BLaER1 treated with 17β-estradiol and CSF1 and Interleukin-3, amounts not matched to agents 10 nM and 100 nM (cell line): ENCODE measurements at regions not wholly inside any gene's neighbourhood (a gene's known extent, or its start where the extent isn't known, plus 50 kb on each side); places are given as distances from the start of the nearest gene placed in this dataset.

ENCODE experiments used
- H3K27ac ChIP-seq, 11 experiments: shearing (Covaris generic); formaldehyde crosslinking; 2 replicates each; pipeline ENCODE4 v1.8.1; 2022
- H3K27me3 ChIP-seq, 11 experiments: shearing (Covaris generic); formaldehyde crosslinking; 2 replicates each; pipeline ENCODE4 v1.8.1; 2022
- H3K36me3 ChIP-seq, 11 experiments: shearing (Covaris generic); formaldehyde crosslinking; 2 replicates each; pipeline ENCODE4 v1.8.1; 2022
- H3K4me1 ChIP-seq, 10 experiments: shearing (Covaris generic); formaldehyde crosslinking; 2 replicates each; pipeline ENCODE4 v1.8.1; 2022
- H3K4me2 ChIP-seq, 11 experiments: shearing (Covaris generic); formaldehyde crosslinking; 2 replicates each; pipeline ENCODE4 v1.8.1; 2022
- H3K4me3 ChIP-seq, 10 experiments: shearing (Covaris generic); formaldehyde crosslinking; 2 replicates each; pipeline ENCODE4 v1.8.1; 2022
- H3K9ac ChIP-seq, 11 experiments: shearing (Covaris generic); formaldehyde crosslinking; 2 replicates each; pipeline ENCODE4 v1.8.1; 2022
- H3K9me3 ChIP-seq, 11 experiments: shearing (Covaris generic); formaldehyde crosslinking; replicated peaks in 1 of 11; 2 replicates each; pipeline ENCODE4 v1.8.1; 2022
- H4K20me1 ChIP-seq, 11 experiments: shearing (Covaris generic); formaldehyde crosslinking; 2 replicates each; pipeline ENCODE4 v1.8.1; 2022
- Cebpa-rat ChIP-seq, 11 experiments: shearing (Covaris generic); IDR thresholded peaks; 2 replicates each; pipeline ENCODE4 v1.8.1; 2022

DNA sequence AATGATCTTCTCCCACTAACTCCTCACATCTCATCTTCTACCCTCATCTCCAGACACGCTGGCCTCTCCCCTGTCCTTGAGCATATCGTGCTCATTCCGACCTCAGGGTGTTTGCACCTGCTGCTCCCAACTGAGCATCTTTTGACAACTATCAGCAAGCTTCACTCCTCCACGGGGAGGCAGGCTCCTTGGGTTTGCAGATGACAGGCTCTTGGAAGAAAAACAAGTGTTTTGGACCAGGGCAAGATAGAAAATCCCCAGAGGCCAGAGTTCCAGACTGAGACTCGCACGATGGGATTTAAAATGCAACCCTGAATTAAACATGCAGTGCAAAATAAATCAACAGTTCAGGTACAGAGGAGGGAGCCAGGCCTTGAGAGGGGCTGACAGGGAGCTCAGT, 246.7 kb downstream of the PTPRU start:
- Histone ChIP-seq H3K9me3 (peaks cover 0 to 11% (median 0%) of the 10 kb centered on the region in 11 experiments; a peak in 1 of 22 replicates), H3K36me3 (no peaks in the 10 kb centered on the region), H3K4me3 (no peak overlapping the region), H3K4me1 (peaks cover 12 to 28% (median 22%) of the 10 kb centered on the region in 10 experiments; a peak in 19 of 20 replicates), H3K9ac (no peak overlapping the region), H4K20me1 (no peaks in the 10 kb centered on the region), H3K27ac (no peak overlapping the region), H3K4me2 (no peak overlapping the region), H3K27me3 (peaks cover 19 to 21% (median 20%) of the 10 kb centered on the region in 11 experiments)
- no peak for TF ChIP-seq Cebpa-rat (IDR thresholded peaks at IDR 0.05)

GRCh38 chr1:29482064-29482463, 245.7 kb downstream of the PTPRU start:
- TF ChIP-seq Cebpa-rat (IDR thresholded peaks at IDR 0.05): no peak
- Histone ChIP-seq H3K9me3 (peaks cover 0 to 11% (median 0%) of the 10 kb centered on the region in 11 experiments; a peak in 1 of 22 replicates), H3K9ac (no peak overlapping the region), H3K4me1 (peaks cover 15 to 28% (median 25%) of the 10 kb centered on the region in 10 experiments; a peak in 19 of 20 replicates), H4K20me1 (no peaks in the 10 kb centered on the region; a peak in 1 of 22 replicates), H3K4me3 (no peak overlapping the region), H3K36me3 (no peaks in the 10 kb centered on the region), H3K27me3 (peaks cover 26 to 30% (median 29%) of the 10 kb centered on the region in 11 experiments), H3K27ac (no peak overlapping the region), H3K4me2 (no peak overlapping the region)

DNA sequence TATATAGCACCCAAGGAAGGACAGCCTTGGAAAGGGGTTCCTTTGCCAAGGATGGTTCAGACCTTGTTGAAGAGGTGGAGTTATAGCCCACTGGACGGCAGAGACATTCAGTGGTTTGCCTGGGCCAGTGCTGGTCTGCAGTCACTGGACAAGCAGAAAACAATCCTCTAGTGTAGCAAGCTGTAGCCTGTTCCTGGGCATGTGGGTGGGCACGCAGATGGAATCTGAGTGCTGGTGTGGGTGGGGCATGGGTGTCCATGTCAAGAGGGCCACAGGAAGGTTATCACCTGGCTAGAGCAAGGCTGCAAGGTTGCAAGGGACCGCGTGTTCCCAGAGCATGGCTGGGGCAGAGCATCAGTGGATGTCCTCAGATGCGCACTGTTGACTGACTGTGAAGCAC, 244.7 kb downstream of the PTPRU start:
- TF ChIP-seq Cebpa-rat (IDR thresholded peaks at IDR 0.05): no peak
- peaks cover 12 to 21% (median 18%) of the 10 kb centered on the region in 10 experiments; a peak in 19 of 20 replicates for H3K4me1 ChIP-seq
- H3K9me3 ChIP-seq: peaks cover 0 to 11% (median 0%) of the 10 kb centered on the region in 11 experiments; a peak in 1 of 22 replicates
- H4K20me1 ChIP-seq: no peaks in the 10 kb centered on the region; a peak in 1 of 22 replicates
- H3K36me3 ChIP-seq: no peaks in the 10 kb centered on the region
- no peak overlapping the region for H3K4me2 ChIP-seq
- peaks cover 26 to 35% (median 29%) of the 10 kb centered on the region in 11 experiments for H3K27me3 ChIP-seq
- no peak overlapping the region for H3K9ac ChIP-seq
- no peak overlapping the region for H3K4me3 ChIP-seq
- H3K27ac ChIP-seq: no peak overlapping the region

DNA sequence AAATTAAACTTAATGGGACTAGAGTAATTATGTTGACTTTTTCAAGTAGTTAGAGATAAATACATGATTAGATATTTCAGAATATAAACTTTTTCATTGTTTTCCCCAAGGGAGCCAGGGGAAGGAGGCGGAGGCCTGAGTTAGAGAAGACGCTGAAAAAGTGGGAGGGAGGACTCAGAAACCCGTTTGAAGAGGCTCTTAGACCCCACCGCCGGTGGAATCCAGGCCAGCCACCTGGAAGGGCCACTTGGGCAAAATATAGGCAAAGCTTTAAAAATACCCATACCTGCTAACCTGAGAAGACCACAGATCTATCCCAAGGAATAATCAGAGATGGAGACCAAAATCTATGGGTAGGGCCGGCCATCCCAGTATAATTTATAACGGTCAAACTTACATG, 242.6 kb downstream of the PTPRU start:
- peaks cover 12 to 21% (median 18%) of the 10 kb centered on the region in 10 experiments; a peak in 19 of 20 replicates for H3K4me1 ChIP-seq
- peak overlapping the region in 4 of 10 experiments; percentile 29 to 56 (median 42); a peak in 3 of 20 replicates for H3K4me3 ChIP-seq
- TF ChIP-seq Cebpa-rat (IDR thresholded peaks at IDR 0.05): no peak
- peaks cover 0 to 11% (median 0%) of the 10 kb centered on the region in 11 experiments; a peak in 1 of 22 replicates for H3K9me3 ChIP-seq
- peaks cover 26 to 35% (median 29%) of the 10 kb centered on the region in 11 experiments for H3K27me3 ChIP-seq
- H3K27ac ChIP-seq: no peak overlapping the region
- peak overlapping the region; percentile 74 to 84 (median 80) for H3K4me2 ChIP-seq
- no peaks in the 10 kb centered on the region for H3K36me3 ChIP-seq
- H3K9ac ChIP-seq: no peak overlapping the region
- H4K20me1 ChIP-seq: no peaks in the 10 kb centered on the region; a peak in 1 of 22 replicates

DNA sequence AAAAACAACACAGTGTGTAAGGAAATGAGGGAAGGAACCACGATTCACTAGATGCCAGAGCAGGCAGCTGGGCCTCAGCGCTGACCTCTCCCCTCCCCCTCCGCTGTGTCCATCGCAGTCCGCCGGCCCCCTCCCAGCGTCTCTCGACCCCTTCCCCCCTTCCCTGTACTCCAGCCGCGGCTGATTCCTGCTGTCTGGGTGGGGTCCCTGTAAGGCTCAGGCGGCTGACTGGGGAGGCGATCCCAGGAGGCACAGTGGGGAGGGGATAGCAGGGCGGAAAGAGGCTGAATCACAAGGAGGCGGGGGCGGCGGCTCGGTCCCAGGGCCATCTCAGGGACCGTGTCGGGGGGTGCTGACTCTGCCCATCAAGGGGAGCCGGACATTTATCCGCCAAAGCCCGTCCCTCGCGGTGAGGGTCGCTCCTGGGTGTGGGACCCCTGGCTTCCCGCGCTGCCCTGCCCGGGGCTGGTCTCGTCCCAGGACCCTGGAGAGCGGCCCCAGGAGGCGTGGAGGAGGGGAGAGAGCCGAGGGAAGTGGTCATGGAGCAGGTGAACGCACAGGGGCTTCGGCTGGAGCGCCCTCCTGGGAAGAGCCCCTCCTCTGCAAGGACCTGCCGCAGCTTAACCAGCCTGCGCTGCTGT, 241.9 kb downstream of the PTPRU start:
- TF ChIP-seq Cebpa-rat (IDR thresholded peaks at IDR 0.05): no peak
- H3K27ac ChIP-seq: no peak overlapping the region
- peaks cover 12 to 21% (median 18%) of the 10 kb centered on the region in 10 experiments; a peak in 19 of 20 replicates for H3K4me1 ChIP-seq
- peak overlapping the region in 8 of 10 experiments; percentile 11 to 56 (median 42); a peak in 12 of 20 replicates for H3K4me3 ChIP-seq
- H3K27me3 ChIP-seq: peaks cover 26 to 35% (median 29%) of the 10 kb centered on the region in 11 experiments
- H3K4me2 ChIP-seq: peak overlapping the region; percentile 74 to 84 (median 80)
- no peaks in the 10 kb centered on the region for H3K36me3 ChIP-seq
- H3K9me3 ChIP-seq: peaks cover 0 to 11% (median 0%) of the 10 kb centered on the region in 11 experiments; a peak in 1 of 22 replicates
- peak overlapping the region in 1 of 11 experiments; percentile 38; a peak in 1 of 22 replicates for H3K9ac ChIP-seq
- H4K20me1 ChIP-seq: no peaks in the 10 kb centered on the region; a peak in 1 of 22 replicates

DNA sequence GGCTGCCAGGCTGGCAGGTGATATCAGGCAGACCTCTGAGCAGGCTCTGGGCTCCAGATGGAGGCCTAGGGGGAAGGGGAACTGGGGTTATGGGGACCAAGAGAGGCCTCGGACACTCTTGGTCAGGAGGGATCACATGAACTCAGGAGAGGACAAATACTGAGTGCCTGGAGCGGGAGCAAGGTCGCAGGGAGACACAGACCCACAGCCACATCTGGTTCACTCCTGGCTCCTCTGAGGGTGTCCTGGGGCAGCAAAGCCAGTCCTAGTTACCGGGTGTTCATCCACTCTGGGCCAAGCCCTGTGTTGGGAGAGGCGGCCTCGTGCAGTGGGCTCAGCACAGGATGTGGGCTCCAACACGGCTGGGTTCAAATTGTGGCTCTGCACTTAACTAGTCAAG, 239.0 kb downstream of the PTPRU start:
- Histone ChIP-seq H3K4me3 (no peak overlapping the region), H3K4me1 (peaks cover 12 to 26% (median 18%) of the 10 kb centered on the region in 10 experiments; a peak in 19 of 20 replicates), H3K9ac (no peak overlapping the region), H3K36me3 (no peaks in the 10 kb centered on the region), H3K27ac (no peak overlapping the region), H3K4me2 (no peak overlapping the region), H3K27me3 (peaks cover 26 to 35% (median 29%) of the 10 kb centered on the region in 11 experiments), H4K20me1 (peaks cover 0 to 3% (median 0%) of the 10 kb centered on the region in 11 experiments; a peak in 1 of 22 replicates), H3K9me3 (no peaks in the 10 kb centered on the region)
- no peak for TF ChIP-seq Cebpa-rat (IDR thresholded peaks at IDR 0.05)

GRCh38 chr1:29474274-29475244, 238.2 kb downstream of the PTPRU start:
- Histone ChIP-seq H3K4me3 (no peak overlapping the region), H3K27ac (no peak overlapping the region), H3K36me3 (no peaks in the 10 kb centered on the region), H3K4me2 (no peak overlapping the region), H3K4me1 (peaks cover 12 to 26% (median 18%) of the 10 kb centered on the region in 10 experiments; a peak in 19 of 20 replicates), H3K9ac (no peak overlapping the region), H3K27me3 (peaks cover 22 to 31% (median 24%) of the 10 kb centered on the region in 11 experiments), H3K9me3 (no peaks in the 10 kb centered on the region), H4K20me1 (peaks cover 0 to 6% (median 0%) of the 10 kb centered on the region in 11 experiments; a peak in 1 of 22 replicates)
- no peak for TF ChIP-seq Cebpa-rat (IDR thresholded peaks at IDR 0.05)

DNA sequence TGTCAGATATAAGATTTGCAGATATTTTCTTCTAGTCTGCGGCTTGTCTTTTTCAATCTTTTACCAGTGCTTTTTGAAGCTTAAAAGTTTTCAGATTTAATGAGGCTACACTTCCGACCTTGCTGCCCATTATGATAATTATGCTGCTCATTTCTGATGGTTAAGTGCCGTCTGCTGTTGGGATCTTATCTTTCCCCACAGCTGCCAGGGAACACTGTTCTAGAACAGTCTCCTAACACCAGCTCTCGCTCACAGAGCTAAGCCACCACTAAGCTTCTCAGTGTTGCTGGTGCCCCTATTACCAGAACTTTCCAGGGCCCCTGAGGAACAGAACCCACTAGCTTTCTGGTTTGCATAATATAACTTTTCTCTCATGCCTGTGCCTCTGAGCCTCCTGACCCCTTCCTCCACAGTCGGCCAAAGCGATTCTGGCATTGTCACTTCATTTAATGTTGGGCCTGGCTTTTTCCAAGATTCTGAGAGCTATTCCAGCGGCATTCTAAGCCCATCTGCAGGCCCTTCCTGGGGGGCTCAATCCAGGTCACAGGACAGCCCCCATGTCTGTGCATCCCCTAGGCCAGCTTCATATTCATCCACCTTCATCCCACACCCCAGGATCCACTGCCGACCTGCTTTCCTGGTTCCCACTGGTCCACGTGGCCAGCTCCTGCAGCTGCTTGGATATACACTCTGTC, 237.0 kb downstream of the PTPRU start:
- Histone ChIP-seq H3K27ac (no peak overlapping the region), H3K4me3 (no peak overlapping the region), H3K27me3 (peaks cover 10 to 18% (median 12%) of the 10 kb centered on the region in 11 experiments), H4K20me1 (peaks cover 0 to 6% (median 0%) of the 10 kb centered on the region in 11 experiments; a peak in 1 of 22 replicates), H3K4me1 (peaks cover 5 to 17% (median 9%) of the 10 kb centered on the region in 10 experiments; a peak in 19 of 20 replicates), H3K4me2 (no peak overlapping the region), H3K36me3 (no peaks in the 10 kb centered on the region), H3K9ac (no peak overlapping the region), H3K9me3 (no peaks in the 10 kb centered on the region)
- no peak for TF ChIP-seq Cebpa-rat (IDR thresholded peaks at IDR 0.05)
